ENCODE measurements at regions not wholly inside any gene's neighbourhood (a gene's known extent, or its start where the extent isn't known, plus 50 kb on each side); places are given as distances from the start of the nearest gene placed in this dataset.

DNA sequence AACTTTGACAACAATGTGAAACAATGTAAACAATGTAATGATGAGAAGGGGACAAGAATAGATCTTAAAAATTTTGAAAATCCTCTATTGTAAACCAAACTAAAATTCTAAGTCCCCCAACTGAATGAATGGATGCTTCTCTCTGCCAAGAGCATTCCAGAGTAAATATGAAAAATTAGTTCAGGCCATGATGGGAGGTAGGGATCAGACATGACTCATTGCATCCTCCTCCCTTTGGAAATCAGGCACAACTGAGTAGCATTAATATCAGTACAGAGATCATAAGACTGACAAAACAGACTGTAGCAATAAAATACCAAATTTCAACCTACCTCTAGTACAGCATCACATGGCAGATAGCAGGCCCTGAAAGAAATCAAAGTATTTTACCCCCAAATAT, 559.9 kb downstream of the C12orf50 start:
- no peaks in the 10 kb centered on the region for H3K27me3 ChIP-seq (replicated peaks; ENCODE audit: control insufficient read depth, insufficient read depth, low read length)
- no peak for DNase-seq (ENCODE audit: extremely low read depth, insufficient read length)
- TF ChIP-seq, protein P1, sequence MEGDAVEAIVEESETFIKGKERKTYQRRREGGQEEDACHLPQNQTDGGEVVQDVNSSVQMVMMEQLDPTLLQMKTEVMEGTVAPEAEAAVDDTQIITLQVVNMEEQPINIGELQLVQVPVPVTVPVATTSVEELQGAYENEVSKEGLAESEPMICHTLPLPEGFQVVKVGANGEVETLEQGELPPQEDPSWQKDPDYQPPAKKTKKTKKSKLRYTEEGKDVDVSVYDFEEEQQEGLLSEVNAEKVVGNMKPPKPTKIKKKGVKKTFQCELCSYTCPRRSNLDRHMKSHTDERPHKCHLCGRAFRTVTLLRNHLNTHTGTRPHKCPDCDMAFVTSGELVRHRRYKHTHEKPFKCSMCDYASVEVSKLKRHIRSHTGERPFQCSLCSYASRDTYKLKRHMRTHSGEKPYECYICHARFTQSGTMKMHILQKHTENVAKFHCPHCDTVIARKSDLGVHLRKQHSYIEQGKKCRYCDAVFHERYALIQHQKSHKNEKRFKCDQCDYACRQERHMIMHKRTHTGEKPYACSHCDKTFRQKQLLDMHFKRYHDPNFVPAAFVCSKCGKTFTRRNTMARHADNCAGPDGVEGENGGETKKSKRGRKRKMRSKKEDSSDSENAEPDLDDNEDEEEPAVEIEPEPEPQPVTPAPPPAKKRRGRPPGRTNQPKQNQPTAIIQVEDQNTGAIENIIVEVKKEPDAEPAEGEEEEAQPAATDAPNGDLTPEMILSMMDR (IDR thresholded peaks at IDR 0.05; ENCODE audit: insufficient read depth, low read length, poor library complexity, severe bottlenecking), result no peak

DNA sequence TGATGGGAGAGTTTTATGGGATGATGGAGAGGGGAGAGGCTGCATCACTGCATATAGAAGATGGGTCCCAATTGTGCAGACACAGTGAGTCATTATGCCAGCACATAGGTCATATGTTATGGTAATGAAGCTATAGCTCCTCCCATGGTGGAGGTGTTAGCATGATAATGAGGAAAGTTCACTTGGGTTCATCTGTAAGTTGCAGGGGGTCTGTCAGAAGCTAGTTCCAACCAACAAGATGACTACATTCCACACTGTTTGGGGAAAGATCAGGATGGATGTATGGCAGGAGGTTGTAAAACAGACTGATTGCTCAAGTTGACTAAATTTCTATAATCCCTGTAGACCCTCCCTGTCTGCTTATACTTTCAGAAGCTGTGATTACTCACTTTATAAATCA, 561.3 kb downstream of the C12orf50 start:
- Histone ChIP-seq H3K4me3 (replicated peaks; ENCODE audit: low read depth, low read length) (no peak overlapping the region), H3K36me3 (ENCODE audit: control insufficient read depth, insufficient read depth, low read length) (no peaks in the 10 kb centered on the region), H3K27me3 (replicated peaks; ENCODE audit: control insufficient read depth, insufficient read depth, low read length) (no peaks in the 10 kb centered on the region)
- DNase-seq (ENCODE audit: extremely low read depth, insufficient read length), result no peak
- TF ChIP-seq, protein P1 (IDR thresholded peaks at IDR 0.05; ENCODE audit: insufficient read depth, low read length, poor library complexity, severe bottlenecking), result no peak

More for the DNA sequence above, 559.9 kb downstream of the C12orf50 start:
- H3K4me3 ChIP-seq (replicated peaks; ENCODE audit: low read depth, low read length), result no peak overlapping the region
- H3K36me3 ChIP-seq (ENCODE audit: control insufficient read depth, insufficient read depth, low read length), result no peaks in the 10 kb centered on the region

DNA sequence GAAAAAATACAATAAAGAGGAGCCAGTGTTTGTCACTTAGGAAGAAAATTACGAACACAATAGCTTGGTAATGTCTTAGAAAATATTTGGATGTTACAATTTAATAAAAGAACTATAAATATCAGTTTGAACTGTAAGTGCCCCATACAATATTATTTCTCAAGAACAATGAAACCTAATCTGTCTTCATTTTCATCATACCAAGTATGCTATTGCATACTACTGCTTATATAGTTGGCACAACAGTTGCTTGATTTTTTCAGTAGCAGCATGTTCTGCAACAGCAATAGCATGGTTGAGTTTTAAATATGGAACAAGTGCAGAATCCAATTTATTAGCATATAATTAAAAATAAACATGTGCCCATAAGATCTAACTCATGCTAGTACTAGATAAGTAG, 564.6 kb downstream of the C12orf50 start:
- Histone ChIP-seq H3K4me3 (replicated peaks; ENCODE audit: low read depth, low read length) (no peak overlapping the region), H3K36me3 (ENCODE audit: control insufficient read depth, insufficient read depth, low read length) (no peaks in the 10 kb centered on the region), H3K27me3 (replicated peaks; ENCODE audit: control insufficient read depth, insufficient read depth, low read length) (no peaks in the 10 kb centered on the region)
- no peak for DNase-seq (ENCODE audit: extremely low read depth, insufficient read length)
- TF ChIP-seq, protein P1 (IDR thresholded peaks at IDR 0.05; ENCODE audit: insufficient read depth, low read length, poor library complexity, severe bottlenecking), result no peak

DNA sequence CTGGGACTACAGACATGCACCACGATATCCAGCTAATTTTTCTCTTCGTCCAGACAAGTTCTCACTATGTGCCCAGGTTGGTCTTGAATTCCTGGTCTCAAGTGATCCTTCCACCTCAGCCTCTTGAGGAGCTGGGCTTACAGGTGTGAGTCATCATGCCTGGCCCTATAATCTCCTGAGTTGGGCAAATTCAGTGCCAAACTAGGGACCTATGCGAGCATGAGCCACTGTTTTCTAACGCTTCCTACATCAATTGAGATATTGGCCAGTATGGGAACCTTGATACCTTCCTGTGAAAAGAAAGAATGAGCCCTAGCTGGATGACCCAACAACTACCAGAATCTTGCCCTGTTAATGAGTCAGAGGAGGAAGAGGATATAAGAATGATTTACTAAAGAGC, 585.2 kb downstream of the C12orf50 start:
- TF ChIP-seq, protein P1 (IDR thresholded peaks at IDR 0.05; ENCODE audit: insufficient read depth, low read length, poor library complexity, severe bottlenecking), result no peak
- Histone ChIP-seq H3K27me3 (replicated peaks; ENCODE audit: control insufficient read depth, insufficient read depth, low read length) (no peaks in the 10 kb centered on the region), H3K36me3 (ENCODE audit: control insufficient read depth, insufficient read depth, low read length) (no peaks in the 10 kb centered on the region), H3K4me3 (replicated peaks; ENCODE audit: low read depth, low read length) (no peak overlapping the region)
- no peak for DNase-seq (ENCODE audit: extremely low read depth, insufficient read length)

DNA sequence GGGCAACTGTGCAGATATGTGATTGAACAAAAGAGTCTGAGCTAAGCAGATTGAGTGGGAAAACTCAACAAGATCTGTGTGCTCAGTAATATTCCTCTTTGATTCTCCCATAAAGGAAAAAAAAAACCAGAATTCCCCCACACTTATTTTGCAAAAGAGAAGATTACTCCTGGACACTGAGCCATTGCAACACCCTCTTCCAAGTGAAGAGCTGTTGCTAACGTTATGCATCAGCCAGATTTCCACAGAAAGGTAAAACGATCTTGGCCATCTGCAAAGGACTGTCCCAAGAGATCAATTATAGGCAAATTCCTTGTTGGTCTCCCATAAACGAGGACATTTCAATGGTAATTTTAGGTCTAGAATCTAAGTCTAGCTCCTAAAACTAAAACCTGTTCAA, 587.7 kb downstream of the C12orf50 start:
- no peaks in the 10 kb centered on the region for H3K27me3 ChIP-seq (replicated peaks; ENCODE audit: control insufficient read depth, insufficient read depth, low read length)
- no peak overlapping the region for H3K4me3 ChIP-seq (replicated peaks; ENCODE audit: low read depth, low read length)
- TF ChIP-seq, protein P1 (IDR thresholded peaks at IDR 0.05; ENCODE audit: insufficient read depth, low read length, poor library complexity, severe bottlenecking), result no peak
- no peak for DNase-seq (ENCODE audit: extremely low read depth, insufficient read length)
- H3K36me3 ChIP-seq (ENCODE audit: control insufficient read depth, insufficient read depth, low read length), result no peaks in the 10 kb centered on the region
